Keratinocyte (primary cell): ENCODE measurements at regions not wholly inside any gene's neighbourhood (a gene's known extent, or its start where the extent isn't known, plus 50 kb on each side); places are given as distances from the start of the nearest gene placed in this dataset.

Experiments used
- DNase-seq: peaks from one replicate; pipeline ENCODE4 v3.0.0-alpha.2; 2011; ENCODE audit warnings: low read depth, missing footprints, low spot score
- FAIRE-seq: peaks from 2 replicates; lab custom pipeline; 2011; peaks lifted over from hg19 to GRCh38; lab: Jason Lieb, UNC
- H2AFZ ChIP-seq: 2 replicates; pipeline ENCODE4 v1.6.0; 2012; ENCODE audit warnings: low read length, control low read depth, inconsistent platforms; ENCODE audit not compliant: control insufficient read depth
- H3K27ac ChIP-seq: 2 replicates; pipeline ENCODE4 v1.5.1; 2011; ENCODE audit warnings: low read length; ENCODE audit not compliant: control insufficient read depth, insufficient read depth
- H3K27me3 ChIP-seq: 3 replicates; pipeline ENCODE4 v1.6.0; 2011; ENCODE audit warnings: low read length; ENCODE audit not compliant: control insufficient read depth, insufficient read depth; ENCODE audit errors: extremely low read depth
- H3K36me3 ChIP-seq, 2 experiments: 2 replicates in 1 of 2; 3 replicates in 1 of 2; pipeline ENCODE4 v1.5.1; 2011; ENCODE audit warnings: low read length in 2 of 2, mild to moderate bottlenecking in 1 of 2; ENCODE audit not compliant: control insufficient read depth in 2 of 2, insufficient read depth in 2 of 2; ENCODE audit errors: extremely low read depth in 1 of 2
- H3K4me1 ChIP-seq: 3 replicates; pipeline ENCODE4 v1.5.1; 2011; ENCODE audit warnings: low read length; ENCODE audit not compliant: control insufficient read depth, insufficient read depth; ENCODE audit errors: extremely low read depth
- H3K4me2 ChIP-seq: 3 replicates; pipeline ENCODE4 v1.6.0; 2011; ENCODE audit warnings: low read depth, low read length; ENCODE audit not compliant: control insufficient read depth, insufficient read depth; ENCODE audit errors: extremely low read depth
- H3K4me3 ChIP-seq, 3 experiments: fragments of 200-600 bp in 1 of 3; sonication (generic) in 1 of 3; 2 replicates in 2 of 3; 3 replicates in 1 of 3; pipeline ENCODE4 v1.5.1; 2011 to 2016; ENCODE audit warnings: low read length in 3 of 3, mild to moderate bottlenecking in 3 of 3, control low read depth in 2 of 3, inconsistent platforms in 1 of 3, low read depth in 1 of 3, mixed read lengths in 1 of 3, mixed run types in 1 of 3, moderate library complexity in 1 of 3; ENCODE audit not compliant: control insufficient read depth in 2 of 3, insufficient read depth in 2 of 3; ENCODE audit errors: extremely low read depth in 1 of 3
- H3K79me2 ChIP-seq: 2 replicates; pipeline ENCODE4 v1.6.0; 2012; ENCODE audit warnings: low read length; ENCODE audit not compliant: control insufficient read depth, insufficient read depth
- H3K9ac ChIP-seq: 3 replicates; pipeline ENCODE4 v1.6.0; 2011; ENCODE audit warnings: low read length; ENCODE audit not compliant: control insufficient read depth, insufficient read depth; ENCODE audit errors: extremely low read depth
- H3K9me1 ChIP-seq: 3 replicates; pipeline ENCODE4 v1.6.0; 2011; ENCODE audit warnings: low read length; ENCODE audit not compliant: control insufficient read depth, insufficient read depth; ENCODE audit errors: extremely low read depth
- H3K9me3 ChIP-seq: 2 replicates; pipeline ENCODE4 v1.5.1; 2012; ENCODE audit warnings: low read depth, low read length; ENCODE audit not compliant: control insufficient read depth
- H4K20me1 ChIP-seq: 3 replicates; pipeline ENCODE4 v1.6.0; 2011; ENCODE audit warnings: low read length; ENCODE audit not compliant: control insufficient read depth, insufficient read depth; ENCODE audit errors: extremely low read depth
- EZH2 ChIP-seq: IDR thresholded peaks from one replicate; pipeline ENCODE4 v1.6.1; 2012; ENCODE audit warnings: inconsistent platforms, mild to moderate bottlenecking, low read length, moderate library complexity
- dilution Hi-C: fragments of 300-500 bp; cut with MboI; formaldehyde crosslinking; loops from one replicate; pipeline ENCODE4 v1.7.0; 2020; ENCODE audit warnings: low sequenced_read_pairs; ENCODE audit not compliant: extremely low pct_ligation_motif_present
- TF ChIP-seq, protein P1 (sequence below), 3 experiments: IDR thresholded peaks in 1 of 3; conservative IDR thresholded peaks in 1 of 3; optimal IDR thresholded peaks in 1 of 3; 2 replicates in 2 of 3; 3 replicates in 1 of 3; pipeline versions ENCODE3 to v1.5.1; 2011; ENCODE audit warnings: low read length in 3 of 3, mild to moderate bottlenecking in 3 of 3, moderate library complexity in 2 of 3, control low read depth in 1 of 3, inconsistent platforms in 1 of 3; ENCODE audit not compliant: insufficient read depth in 2 of 3; ENCODE audit errors: extremely low read depth in 1 of 3

DNA sequence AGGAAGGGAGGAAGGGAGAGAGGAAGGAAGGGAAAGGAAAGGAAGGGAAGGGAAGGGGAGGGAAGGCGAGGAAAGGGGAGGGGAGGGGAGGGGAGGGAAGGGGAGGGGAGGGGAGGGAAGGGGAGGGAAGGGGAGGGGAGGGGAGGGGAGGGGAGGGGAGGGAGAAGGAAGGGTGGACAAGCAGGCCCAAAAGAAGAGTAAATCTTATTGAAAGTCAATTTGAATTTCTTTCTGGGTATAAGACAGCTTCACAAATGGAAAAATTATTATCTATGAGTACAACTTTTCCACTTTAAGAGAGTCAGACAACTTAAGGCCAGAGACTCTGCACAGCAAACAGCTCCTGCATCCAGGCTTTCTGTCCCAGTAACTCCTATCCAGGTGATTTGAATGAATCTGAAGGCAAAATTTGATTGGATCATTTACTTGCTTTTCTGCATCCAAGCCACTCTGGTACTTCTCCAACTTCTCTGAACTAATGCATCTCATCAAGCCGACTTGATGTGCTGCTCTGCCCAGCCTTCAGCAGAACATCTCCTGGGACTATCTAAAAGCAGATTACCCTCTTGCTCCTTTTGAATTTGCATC, 363.4 kb upstream of the KIF2A start:
- dilution Hi-C loops: loop anchor here (25.0 kb wide), 1 partner anchor 380 kb away; no protein-coding TSS in a partner anchor
- no peak for DNase-seq

DNA sequence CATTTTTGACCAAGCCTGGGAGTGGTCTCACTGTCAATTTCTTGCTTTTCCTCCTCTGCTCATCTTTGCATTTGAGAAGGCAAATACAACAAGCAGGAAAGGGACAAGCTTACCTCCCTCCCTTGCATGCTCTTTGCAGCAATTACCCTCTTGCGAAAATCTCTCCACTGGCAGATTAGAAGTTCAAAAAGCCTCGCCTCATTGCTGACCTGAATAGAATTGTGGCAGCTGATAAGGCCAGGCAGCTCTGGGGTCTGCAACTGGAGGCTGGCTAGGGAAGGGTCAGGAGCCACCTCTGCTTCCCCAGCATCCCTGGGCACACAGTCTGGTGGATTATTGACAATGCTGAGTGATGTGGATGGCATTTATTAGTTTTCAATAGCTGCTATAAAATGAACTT, 362.3 kb upstream of the KIF2A start:
- no peaks in the 10 kb centered on the region for H3K27me3 ChIP-seq
- no peak overlapping the region for H2AFZ ChIP-seq
- DNase-seq: no peak
- H3K9me1 ChIP-seq: no peaks in the 10 kb centered on the region
- H3K79me2 ChIP-seq: no peaks in the 10 kb centered on the region
- H3K9me3 ChIP-seq: no peaks in the 10 kb centered on the region
- no peaks in the 10 kb centered on the region for H3K36me3 ChIP-seq
- no peak overlapping the region for H3K27ac ChIP-seq
- no peaks in the 10 kb centered on the region for H4K20me1 ChIP-seq
- H3K4me2 ChIP-seq: no peak overlapping the region
- H3K9ac ChIP-seq: no peak overlapping the region
- dilution Hi-C loops: loop anchor here (25.0 kb wide), 1 partner anchor 381 kb away; no protein-coding TSS in a partner anchor
- H3K4me1 ChIP-seq: no peaks in the 10 kb centered on the region
- FAIRE-seq: no peak
- TF ChIP-seq, protein P1, sequence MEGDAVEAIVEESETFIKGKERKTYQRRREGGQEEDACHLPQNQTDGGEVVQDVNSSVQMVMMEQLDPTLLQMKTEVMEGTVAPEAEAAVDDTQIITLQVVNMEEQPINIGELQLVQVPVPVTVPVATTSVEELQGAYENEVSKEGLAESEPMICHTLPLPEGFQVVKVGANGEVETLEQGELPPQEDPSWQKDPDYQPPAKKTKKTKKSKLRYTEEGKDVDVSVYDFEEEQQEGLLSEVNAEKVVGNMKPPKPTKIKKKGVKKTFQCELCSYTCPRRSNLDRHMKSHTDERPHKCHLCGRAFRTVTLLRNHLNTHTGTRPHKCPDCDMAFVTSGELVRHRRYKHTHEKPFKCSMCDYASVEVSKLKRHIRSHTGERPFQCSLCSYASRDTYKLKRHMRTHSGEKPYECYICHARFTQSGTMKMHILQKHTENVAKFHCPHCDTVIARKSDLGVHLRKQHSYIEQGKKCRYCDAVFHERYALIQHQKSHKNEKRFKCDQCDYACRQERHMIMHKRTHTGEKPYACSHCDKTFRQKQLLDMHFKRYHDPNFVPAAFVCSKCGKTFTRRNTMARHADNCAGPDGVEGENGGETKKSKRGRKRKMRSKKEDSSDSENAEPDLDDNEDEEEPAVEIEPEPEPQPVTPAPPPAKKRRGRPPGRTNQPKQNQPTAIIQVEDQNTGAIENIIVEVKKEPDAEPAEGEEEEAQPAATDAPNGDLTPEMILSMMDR (optimal IDR thresholded peaks at IDR 0.05 in 1 of 3, IDR thresholded peaks at IDR 0.05 in 1 of 3, conservative IDR thresholded peaks at IDR 0.05 in 1 of 3; ENCODE audit: extremely low read depth in 1 of 3, insufficient read depth in 2 of 3, low read length in 3 of 3): no peak
- no peak for TF ChIP-seq EZH2
- no peak overlapping the region for H3K4me3 ChIP-seq

More for the DNA sequence above, 363.4 kb upstream of the KIF2A start:
- Histone ChIP-seq H3K27me3 (no peaks in the 10 kb centered on the region), H3K4me1 (no peaks in the 10 kb centered on the region), H3K4me2 (no peak overlapping the region), H4K20me1 (no peaks in the 10 kb centered on the region), H3K36me3 (no peaks in the 10 kb centered on the region), H2AFZ (no peak overlapping the region), H3K4me3 (no peak overlapping the region), H3K9ac (no peak overlapping the region), H3K79me2 (no peaks in the 10 kb centered on the region), H3K27ac (no peak overlapping the region), H3K9me3 (no peaks in the 10 kb centered on the region), H3K9me1 (no peaks in the 10 kb centered on the region)
- TF ChIP-seq EZH2: no peak
- TF ChIP-seq, protein P1 (optimal IDR thresholded peaks at IDR 0.05 in 1 of 3, IDR thresholded peaks at IDR 0.05 in 1 of 3, conservative IDR thresholded peaks at IDR 0.05 in 1 of 3; ENCODE audit: extremely low read depth in 1 of 3, insufficient read depth in 2 of 3, low read length in 3 of 3): no peak
- peak; percentile 17 for FAIRE-seq
